ENCODE measurements at regions not wholly inside any gene's neighbourhood (a gene's known extent, or its start where the extent isn't known, plus 50 kb on each side); places are given as distances from the start of the nearest gene placed in this dataset.
"Not testable (repeated sequence)": the region's sequence is repeated elsewhere in the genome, so short reads cannot be mapped to it uniquely, and the experiment has no call there.

GRCh38 chr1:115531631-115532264, 110.0 kb upstream of the VANGL1 start:
- DNase-seq: no peak

GRCh38 chr1:115530407-115530806, 111.4 kb upstream of the VANGL1 start:
- no peak for DNase-seq

GRCh38 chr1:115529216-115529897, 112.4 kb upstream of the VANGL1 start:
- no peak for DNase-seq

- DNase-seq: not testable (repeated sequence)
Observed at GRCh38 chr1:115528336-115528735, 113.4 kb upstream of the VANGL1 start.

- no peak for DNase-seq
Observed at GRCh38 chr1:115527746-115528145, 114.0 kb upstream of the VANGL1 start.

GRCh38 chr1:115526900-115527299, 114.9 kb upstream of the VANGL1 start:
- DNase-seq: no peak

GRCh38 chr1:115524236-115524635, 117.5 kb upstream of the VANGL1 start:
- DNase-seq: no peak

GRCh38 chr1:115522386-115522785, 119.4 kb upstream of the VANGL1 start:
- no peak for DNase-seq

- no peak for DNase-seq
Observed at GRCh38 chr1:115515270-115515669, 126.5 kb upstream of the VANGL1 start.

GRCh38 chr1:115510226-115510625, 131.5 kb upstream of the VANGL1 start:
- not testable (repeated sequence) for DNase-seq

GRCh38 chr1:115507901-115508300, 133.9 kb upstream of the VANGL1 start:
- DNase-seq: no peak

GRCh38 chr1:115506924-115507589, 134.7 kb upstream of the VANGL1 start:
- no peak for DNase-seq

- DNase-seq: no peak
Observed at GRCh38 chr1:115506518-115506917, 135.3 kb upstream of the VANGL1 start.

- DNase-seq: no peak
Observed at GRCh38 chr1:115505148-115505571, 136.6 kb upstream of the VANGL1 start.

GRCh38 chr1:115502183-115502582, 139.6 kb upstream of the VANGL1 start:
- DNase-seq: not testable (repeated sequence)

- DNase-seq: no peak
Observed at GRCh38 chr1:115501476-115501875, 140.3 kb upstream of the VANGL1 start.

GRCh38 chr1:115499253-115499652, 142.5 kb upstream of the VANGL1 start:
- DNase-seq: no peak

- no peak for DNase-seq
Observed at GRCh38 chr1:115496904-115497527, 144.8 kb upstream of the VANGL1 start.

GRCh38 chr1:115495625-115496024, 146.1 kb upstream of the VANGL1 start:
- DNase-seq: no peak

GRCh38 chr1:115495111-115495510, 146.7 kb upstream of the VANGL1 start:
- DNase-seq: no peak

GRCh38 chr1:115493834-115494233, 147.9 kb upstream of the VANGL1 start:
- DNase-seq: no peak

- no peak for DNase-seq
Observed at GRCh38 chr1:115492880-115493279, 148.9 kb upstream of the VANGL1 start.

- DNase-seq: no peak
Observed at GRCh38 chr1:115492019-115492595, 149.7 kb upstream of the VANGL1 start.
